BLaER1 (cell line): ENCODE measurements at regions not wholly inside any gene's neighbourhood (a gene's known extent, or its start where the extent isn't known, plus 50 kb on each side); places are given as distances from the start of the nearest gene placed in this dataset.

Source experiments
- H3K27ac ChIP-seq: shearing (Covaris generic); formaldehyde crosslinking; 2 replicates; pipeline ENCODE4 v1.8.1; 2022
- H3K27me3 ChIP-seq: shearing (Covaris generic); formaldehyde crosslinking; 2 replicates; pipeline ENCODE4 v1.8.1; 2022
- H3K36me3 ChIP-seq: shearing (Covaris generic); formaldehyde crosslinking; 2 replicates; pipeline ENCODE4 v1.8.1; 2022
- H3K4me1 ChIP-seq: shearing (Covaris generic); formaldehyde crosslinking; 2 replicates; pipeline ENCODE4 v1.8.1; 2022
- H3K4me2 ChIP-seq: shearing (Covaris generic); formaldehyde crosslinking; 2 replicates; pipeline ENCODE4 v1.8.1; 2022
- H3K4me3 ChIP-seq: shearing (Covaris generic); formaldehyde crosslinking; 2 replicates; pipeline ENCODE4 v1.8.1; 2022
- H3K9ac ChIP-seq: shearing (Covaris generic); formaldehyde crosslinking; 2 replicates; pipeline ENCODE4 v1.8.1; 2022
- H3K9me3 ChIP-seq: shearing (Covaris generic); formaldehyde crosslinking; 2 replicates; pipeline ENCODE4 v1.8.1; 2022
- H4K20me1 ChIP-seq: shearing (Covaris generic); formaldehyde crosslinking; 2 replicates; pipeline ENCODE4 v1.8.1; 2022
- Cebpa-rat ChIP-seq: shearing (Covaris generic); IDR thresholded peaks from 2 replicates; pipeline ENCODE4 v1.8.1; 2022

DNA sequence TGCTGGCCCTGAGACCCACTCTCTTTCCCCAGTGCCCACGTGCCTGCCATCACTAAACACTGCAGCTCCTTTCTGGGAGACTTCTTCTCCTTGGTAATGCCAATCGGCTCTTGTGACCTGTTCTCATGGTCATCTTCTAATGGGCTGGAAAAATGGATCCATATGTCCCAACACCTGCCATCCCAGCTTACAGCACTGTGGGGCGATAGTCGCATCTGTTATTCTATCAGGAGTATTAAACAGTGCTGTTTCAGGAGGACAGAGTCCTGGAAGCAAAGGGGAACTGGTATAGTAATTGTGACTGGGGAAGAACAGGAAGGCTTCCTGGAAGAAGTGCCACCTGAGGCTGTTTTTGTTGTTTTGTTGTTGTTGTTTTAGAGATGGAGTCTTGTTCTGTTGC is 411.2 kb downstream of the GLRX3 start:
- no peak for TF ChIP-seq Cebpa-rat
- Histone ChIP-seq H3K4me3 (no peak overlapping the region), H3K27me3 (no peaks in the 10 kb centered on the region), H4K20me1 (no peaks in the 10 kb centered on the region), H3K9ac (no peak overlapping the region), H3K9me3 (peaks cover 13% of the 10 kb centered on the region), H3K27ac (no peak overlapping the region), H3K4me2 (peak overlapping the region; percentile 59), H3K4me1 (peaks cover 38% of the 10 kb centered on the region), H3K36me3 (no peaks in the 10 kb centered on the region)

- Histone ChIP-seq H3K4me2 (peak overlapping the region; percentile 39), H3K4me1 (peaks cover 75% of the 10 kb centered on the region), H3K27me3 (no peaks in the 10 kb centered on the region), H3K4me3 (no peak overlapping the region), H3K9me3 (no peaks in the 10 kb centered on the region), H3K9ac (no peak overlapping the region), H3K36me3 (no peaks in the 10 kb centered on the region), H4K20me1 (no peaks in the 10 kb centered on the region), H3K27ac (no peak overlapping the region)
- TF ChIP-seq Cebpa-rat, result no peak
These were observed 414.9 kb downstream of the GLRX3 start for GRCh38 chr10:130550952-130551674.

- no peak for TF ChIP-seq Cebpa-rat
- peaks cover 80% of the 10 kb centered on the region for H3K4me1 ChIP-seq
- H3K9me3 ChIP-seq, result no peaks in the 10 kb centered on the region
- no peak overlapping the region for H3K9ac ChIP-seq
- H3K27me3 ChIP-seq, result no peaks in the 10 kb centered on the region
- no peak overlapping the region for H3K27ac ChIP-seq
- no peak overlapping the region for H3K4me3 ChIP-seq
- peak overlapping the region; percentile 39 for H3K4me2 ChIP-seq
- H3K36me3 ChIP-seq, result no peaks in the 10 kb centered on the region
- no peaks in the 10 kb centered on the region for H4K20me1 ChIP-seq
These were observed 415.5 kb downstream of the GLRX3 start for GRCh38 chr10:130551676-130552075.

DNA sequence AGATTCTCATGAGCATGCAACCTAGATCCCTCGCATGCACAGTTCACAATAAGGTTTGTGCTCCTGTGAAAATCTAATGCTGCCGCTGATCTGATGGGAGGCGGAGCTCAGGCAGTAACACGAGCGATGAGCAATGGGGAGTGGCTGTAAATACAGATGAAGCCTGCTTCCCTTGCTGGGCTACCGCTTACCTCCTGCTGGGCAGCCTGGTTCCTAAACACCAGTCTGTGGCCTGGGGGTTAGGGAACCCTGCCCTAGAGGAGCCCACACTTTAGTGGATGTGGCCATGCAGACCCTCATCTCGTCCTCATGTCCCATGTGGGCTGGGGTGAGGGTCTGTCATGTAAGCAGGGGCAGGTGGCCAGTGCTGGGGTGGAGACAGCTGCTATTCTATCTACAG is 417.6 kb downstream of the GLRX3 start:
- H3K27me3 ChIP-seq, result no peaks in the 10 kb centered on the region
- no peaks in the 10 kb centered on the region for H3K9me3 ChIP-seq
- H3K36me3 ChIP-seq, result no peaks in the 10 kb centered on the region
- H3K9ac ChIP-seq, result no peak overlapping the region
- peak overlapping the region; percentile 68 for H3K4me2 ChIP-seq
- H3K4me1 ChIP-seq, result peaks cover 82% of the 10 kb centered on the region
- no peaks in the 10 kb centered on the region for H4K20me1 ChIP-seq
- H3K27ac ChIP-seq, result no peak overlapping the region
- TF ChIP-seq Cebpa-rat, result no peak
- H3K4me3 ChIP-seq, result no peak overlapping the region

DNA sequence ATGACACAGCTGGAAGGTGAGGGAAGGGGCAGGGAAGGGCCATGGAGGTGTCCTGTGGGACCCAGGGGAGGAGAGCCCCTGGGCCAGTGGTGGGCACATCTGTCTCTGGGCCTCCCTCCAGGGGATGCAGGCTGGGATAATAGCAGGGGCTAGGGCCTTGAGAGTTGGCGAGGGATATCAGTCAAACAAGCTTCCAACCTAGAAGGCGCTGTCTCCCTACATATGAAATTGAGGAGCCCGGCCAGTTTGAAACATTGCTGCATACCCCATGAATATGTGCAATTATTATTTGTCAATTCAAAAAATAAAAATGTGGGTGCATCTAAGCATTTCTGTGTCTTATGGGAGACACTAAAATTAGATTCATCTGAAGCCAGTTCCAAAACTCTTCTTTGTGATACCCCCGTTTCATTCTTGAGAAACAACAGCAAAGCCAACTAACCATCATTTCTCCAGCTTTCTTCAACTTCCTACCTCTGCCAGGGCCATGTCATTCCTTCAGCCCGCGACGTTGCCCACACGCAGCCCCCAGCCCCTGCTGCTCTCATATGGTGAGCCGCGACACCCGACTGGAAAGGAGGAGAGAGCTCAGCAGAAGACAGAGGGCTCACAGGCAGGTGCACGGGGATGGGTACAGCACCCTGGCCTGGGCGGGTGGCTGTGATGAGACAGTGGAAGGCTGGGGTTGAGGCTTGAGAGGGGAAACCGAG is 418.7 kb downstream of the GLRX3 start:
- H3K4me1 ChIP-seq, result peaks cover 90% of the 10 kb centered on the region
- no peak overlapping the region for H3K4me2 ChIP-seq
- H3K4me3 ChIP-seq, result no peak overlapping the region
- H3K9me3 ChIP-seq, result no peaks in the 10 kb centered on the region
- H3K36me3 ChIP-seq, result no peaks in the 10 kb centered on the region
- no peaks in the 10 kb centered on the region for H3K27me3 ChIP-seq
- H3K9ac ChIP-seq, result no peak overlapping the region
- no peaks in the 10 kb centered on the region for H4K20me1 ChIP-seq
- H3K27ac ChIP-seq, result no peak overlapping the region
- TF ChIP-seq Cebpa-rat, result no peak

- Histone ChIP-seq H3K9me3 (no peaks in the 10 kb centered on the region), H3K4me3 (no peak overlapping the region), H3K9ac (no peak overlapping the region), H3K27me3 (no peaks in the 10 kb centered on the region), H3K36me3 (no peaks in the 10 kb centered on the region), H3K4me2 (0 out of 2 replicates have a peak overlapping the region, but pooled peaks have one; percentile 1), H3K27ac (no peak overlapping the region), H3K4me1 (peaks cover 93% of the 10 kb centered on the region), H4K20me1 (no peaks in the 10 kb centered on the region)
- TF ChIP-seq Cebpa-rat, result no peak
These were observed 419.2 kb downstream of the GLRX3 start for GRCh38 chr10:130555411-130555750.

- Histone ChIP-seq H3K27me3 (no peaks in the 10 kb centered on the region), H3K4me3 (no peak overlapping the region), H3K9me3 (no peaks in the 10 kb centered on the region), H3K4me2 (peak overlapping the region; percentile 61), H3K4me1 (peaks cover 98% of the 10 kb centered on the region), H3K27ac (no peak overlapping the region), H4K20me1 (no peaks in the 10 kb centered on the region), H3K36me3 (no peaks in the 10 kb centered on the region), H3K9ac (no peak overlapping the region)
- no peak for TF ChIP-seq Cebpa-rat
These were observed 421.1 kb downstream of the GLRX3 start for GRCh38 chr10:130557181-130557845.

DNA sequence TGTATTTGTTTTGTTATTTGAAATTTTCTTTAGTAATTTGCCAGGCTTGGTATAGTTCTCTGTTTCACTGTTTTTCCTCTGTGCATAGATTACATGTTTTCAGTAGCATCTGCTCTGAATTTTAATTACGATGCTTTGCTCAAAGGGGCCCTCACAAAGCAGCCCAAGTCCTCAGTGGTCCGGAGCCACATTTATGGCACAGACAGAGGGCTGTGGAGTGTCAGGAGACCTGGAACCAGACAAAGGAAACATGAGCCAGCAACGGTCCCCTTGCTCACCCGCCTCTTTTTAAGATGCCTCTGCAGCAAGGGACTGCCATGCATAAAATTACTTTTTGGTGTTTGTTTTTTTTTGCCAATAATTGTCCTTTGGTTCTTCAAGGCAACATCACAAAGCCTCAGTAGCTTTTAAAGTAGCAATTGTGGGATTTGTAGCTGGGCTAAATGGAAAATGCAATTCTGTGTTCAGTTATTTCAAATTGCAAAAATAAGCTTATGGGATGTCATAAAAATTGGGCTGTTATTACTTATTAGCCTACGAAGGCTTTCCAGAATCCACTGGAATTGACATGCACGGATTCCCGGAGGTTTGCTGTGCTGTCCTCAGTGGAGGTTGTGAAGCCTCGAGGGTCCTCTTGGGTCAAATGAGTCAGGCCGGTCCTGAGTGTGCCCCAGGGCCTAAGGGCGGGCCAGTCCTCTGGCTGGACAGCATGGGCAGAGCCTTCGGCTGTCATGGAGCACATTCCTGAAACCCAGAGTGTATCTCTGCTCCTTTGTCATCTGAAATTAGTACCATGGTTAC is 422.8 kb downstream of the GLRX3 start:
- Histone ChIP-seq H3K4me1 (peaks cover 98% of the 10 kb centered on the region), H3K9me3 (no peaks in the 10 kb centered on the region), H3K4me2 (peak overlapping the region; percentile 61)

GRCh38 chr10:130559547-130559880 is 423.3 kb downstream of the GLRX3 start:
- Histone ChIP-seq H3K4me2 (peak overlapping the region; percentile 61; the same call in 1 of the 2 replicates), H3K36me3 (no peaks in the 10 kb centered on the region), H3K4me1 (peaks cover 98% of the 10 kb centered on the region), H3K27ac (peak overlapping the region; percentile 20; the same call in 1 of the 2 replicates), H3K4me3 (no peak overlapping the region), H3K27me3 (no peaks in the 10 kb centered on the region), H3K9ac (no peak overlapping the region), H3K9me3 (no peaks in the 10 kb centered on the region), H4K20me1 (no peaks in the 10 kb centered on the region)
- TF ChIP-seq Cebpa-rat, result no peak

More for the DNA sequence above, 422.8 kb downstream of the GLRX3 start:
- Histone ChIP-seq H3K9ac (no peak overlapping the region), H3K36me3 (no peaks in the 10 kb centered on the region), H3K27me3 (no peaks in the 10 kb centered on the region), H3K4me3 (no peak overlapping the region), H4K20me1 (no peaks in the 10 kb centered on the region), H3K27ac (peak overlapping the region; percentile 20; the same call in 1 of the 2 replicates)
- TF ChIP-seq Cebpa-rat, result no peak
